Osteocyte (in vitro differentiated cells): ENCODE measurements at regions not wholly inside any gene's neighbourhood (a gene's known extent, or its start where the extent isn't known, plus 50 kb on each side); places are given as distances from the start of the nearest gene placed in this dataset.

Source experiments
- DNase-seq: peaks from one replicate; pipeline ENCODE4 v3.0.0; 2021; ENCODE audit warnings: mixed read lengths; ENCODE audit not compliant: unreplicated experiment; ENCODE audit errors: extremely low spot score
- H3K27ac Mint-ChIP-seq: one replicate; pipeline ENCODE4 v1.8.0; 2021; ENCODE audit warnings: mild to moderate bottlenecking, mixed read lengths; ENCODE audit not compliant: unreplicated experiment
- H3K27me3 Mint-ChIP-seq: one replicate; pipeline ENCODE4 v1.8.0; 2021; ENCODE audit warnings: mixed read lengths; ENCODE audit not compliant: unreplicated experiment
- H3K36me3 Mint-ChIP-seq: one replicate; pipeline ENCODE4 v1.8.0; 2021; ENCODE audit warnings: mixed read lengths; ENCODE audit not compliant: unreplicated experiment
- H3K4me1 Mint-ChIP-seq: one replicate; pipeline ENCODE4 v1.8.0; 2021; ENCODE audit warnings: mixed read lengths; ENCODE audit not compliant: unreplicated experiment
- H3K4me3 Mint-ChIP-seq: one replicate; pipeline ENCODE4 v1.8.0; 2021; ENCODE audit warnings: mild to moderate bottlenecking, moderate library complexity, mixed read lengths; ENCODE audit not compliant: unreplicated experiment
- H3K9me3 Mint-ChIP-seq: one replicate; pipeline ENCODE4 v1.8.0; 2021; ENCODE audit warnings: mixed read lengths; ENCODE audit not compliant: unreplicated experiment
- CTCF ChIP-seq: fragments of 200-600 bp; sonication (generic); IDR thresholded peaks from 2 replicates; pipeline ENCODE4 v1.5.0; 2021; ENCODE audit warnings: antibody characterized with exemption, mild to moderate bottlenecking, moderate library complexity

- H3K27me3 Mint-ChIP-seq = peaks cover 2% of the 10 kb centered on the region
- H3K27ac Mint-ChIP-seq = no peak overlapping the region
- TF ChIP-seq CTCF = no peak
- no peaks in the 10 kb centered on the region for H3K4me1 Mint-ChIP-seq
- no peak for DNase-seq
- no peaks in the 10 kb centered on the region for H3K36me3 Mint-ChIP-seq
- no peaks in the 10 kb centered on the region for H3K9me3 Mint-ChIP-seq
- H3K4me3 Mint-ChIP-seq = no peak overlapping the region
These were observed 133.8 kb upstream of the SPTLC3 start for GRCh38 chr20:12874933-12875332.

GRCh38 chr20:12875510-12875909, 133.3 kb upstream of the SPTLC3 start:
- Mint-ChIP-seq H3K36me3 (no peaks in the 10 kb centered on the region), H3K27ac (no peak overlapping the region), H3K9me3 (no peaks in the 10 kb centered on the region), H3K4me3 (no peak overlapping the region), H3K27me3 (peaks cover 7% of the 10 kb centered on the region), H3K4me1 (no peaks in the 10 kb centered on the region)
- no peak for DNase-seq
- no peak for TF ChIP-seq CTCF

GRCh38 chr20:12882832-12883506, 125.8 kb upstream of the SPTLC3 start:
- Mint-ChIP-seq H3K4me1 (no peaks in the 10 kb centered on the region), H3K4me3 (no peak overlapping the region), H3K27me3 (peaks cover 6% of the 10 kb centered on the region), H3K9me3 (no peaks in the 10 kb centered on the region), H3K27ac (no peak overlapping the region), H3K36me3 (no peaks in the 10 kb centered on the region)
- no peak for TF ChIP-seq CTCF
- no peak for DNase-seq

- H3K4me3 Mint-ChIP-seq = no peak overlapping the region
- DNase-seq = no peak
- no peaks in the 10 kb centered on the region for H3K36me3 Mint-ChIP-seq
- H3K27me3 Mint-ChIP-seq = peaks cover 6% of the 10 kb centered on the region
- no peaks in the 10 kb centered on the region for H3K4me1 Mint-ChIP-seq
- no peak for TF ChIP-seq CTCF
- H3K9me3 Mint-ChIP-seq = no peaks in the 10 kb centered on the region
- no peak overlapping the region for H3K27ac Mint-ChIP-seq
These were observed 125.3 kb upstream of the SPTLC3 start for GRCh38 chr20:12883507-12883885.

GRCh38 chr20:12886618-12887363, 122.0 kb upstream of the SPTLC3 start:
- Mint-ChIP-seq H3K27ac (no peak overlapping the region), H3K9me3 (no peaks in the 10 kb centered on the region), H3K36me3 (no peaks in the 10 kb centered on the region), H3K4me3 (no peak overlapping the region), H3K27me3 (peaks cover 10% of the 10 kb centered on the region), H3K4me1 (no peaks in the 10 kb centered on the region)
- DNase-seq = no peak
- TF ChIP-seq CTCF = no peak
